PC-9 (cell line): ENCODE measurements at regions not wholly inside any gene's neighbourhood (a gene's known extent, or its start where the extent isn't known, plus 50 kb on each side); places are given as distances from the start of the nearest gene placed in this dataset.

Experiments used
- BruUV-seq: library from RNA; stranded (reverse); fragments of 400-500 nt; replicated peaks from 2 replicates; lab custom pipeline; 2021; lab: Mats Ljungman, UMichigan
- CTCF ChIA-PET: fragments of 300-600 bp; sonication (Branson Sonifier 250); formaldehyde crosslinking; loops from one replicate; lab custom pipeline; 2022; ENCODE audit warnings: antibody characterized with exemption; lab: Charles Lee
- POLR2A ChIA-PET: fragments of 300-600 bp; sonication (Branson Sonifier 250); formaldehyde crosslinking; loops from one replicate; lab custom pipeline; 2022; ENCODE audit warnings: antibody characterized with exemption; ENCODE audit not compliant: unreplicated experiment; lab: Charles Lee
- DNase-seq, 2 experiments: peaks; one replicate each; pipeline versions ENCODE4 v3.0.0 to v3.0.0-alpha.2; 2015 to 2022; ENCODE audit warnings: mixed read lengths in 1 of 2
- H2AFZ ChIP-seq: fragments of 200-600 bp; sonication (generic); 2 replicates; pipeline ENCODE4 v1.8.1; 2017; ENCODE audit warnings: antibody characterized with exemption
- H3F3A ChIP-seq: fragments of 200-600 bp; sonication (generic); 2 replicates; pipeline ENCODE4 v1.8.1; 2017; ENCODE audit warnings: antibody characterized with exemption, mild to moderate bottlenecking, low read depth; ENCODE audit not compliant: insufficient read depth
- H3K27ac ChIP-seq: fragments of 200-600 bp; sonication (generic); 2 replicates; pipeline ENCODE4 v1.6.1; 2016; ENCODE audit warnings: mixed run types
- H3K27me3 ChIP-seq: fragments of 200-600 bp; sonication (generic); 2 replicates; pipeline ENCODE4 v1.6.1; 2016; ENCODE audit warnings: low read depth, mixed run types; ENCODE audit not compliant: insufficient read depth
- H3K36me3 ChIP-seq: fragments of 200-600 bp; sonication (generic); 2 replicates; pipeline ENCODE4 v1.6.1; 2016; ENCODE audit warnings: low read depth, mixed run types
- H3K4me1 ChIP-seq: fragments of 200-600 bp; sonication (generic); replicated peaks from 2 replicates; pipeline ENCODE4 v1.6.1; 2016; ENCODE audit warnings: mixed run types; ENCODE audit not compliant: insufficient read depth
- H3K4me2 ChIP-seq: fragments of 200-600 bp; sonication (generic); 2 replicates; pipeline ENCODE4 v1.6.1; 2017; ENCODE audit warnings: mixed run types
- H3K4me3 ChIP-seq: fragments of 200-600 bp; sonication (generic); 2 replicates; pipeline ENCODE4 v1.6.1; 2016; ENCODE audit warnings: mixed run types
- H3K79me2 ChIP-seq: fragments of 200-600 bp; sonication (generic); 2 replicates; pipeline ENCODE4 v1.6.1; 2017; ENCODE audit warnings: low read depth, mixed run types
- H3K9me2 ChIP-seq: fragments of 200-600 bp; sonication (generic); 2 replicates; pipeline ENCODE4 v1.8.1; 2017; ENCODE audit warnings: mild to moderate bottlenecking; ENCODE audit not compliant: insufficient read depth
- H3K9me3 ChIP-seq: fragments of 200-600 bp; sonication (generic); 2 replicates; pipeline ENCODE4 v1.8.1; 2016; ENCODE audit warnings: low read depth; ENCODE audit not compliant: insufficient read depth
- H4K20me1 ChIP-seq: fragments of 200-600 bp; sonication (generic); 2 replicates; pipeline ENCODE4 v1.8.1; 2017; ENCODE audit not compliant: insufficient read depth
- CTCF ChIP-seq: fragments of 200-600 bp; sonication (generic); conservative IDR thresholded peaks from 2 replicates; pipeline ENCODE4 v1.6.1; 2017; ENCODE audit warnings: mixed run types, antibody characterized with exemption, mild to moderate bottlenecking, moderate library complexity
- EZH2 ChIP-seq: fragments of 200-600 bp; sonication (generic); IDR thresholded peaks from 2 replicates; pipeline ENCODE4 v1.8.0; 2017; ENCODE audit warnings: antibody characterized with exemption, low read depth
- intact Hi-C: fragments of 100-400 bp; cut with micrococcal nuclease; formaldehyde crosslinking; loops from one replicate; pipeline ENCODE4 v1.10.0; 2022; ENCODE audit not compliant: unreplicated experiment

- Histone ChIP-seq H4K20me1 (no peaks in the 10 kb centered on the region), H3K27ac (no peak overlapping the region), H3K9me3 (no peaks in the 10 kb centered on the region), H3K4me2 (peak overlapping the region; percentile 5; the same call in 1 of the 2 replicates), H3F3A (no peaks in the 10 kb centered on the region), H2AFZ (no peak overlapping the region), H3K9me2 (no peaks in the 10 kb centered on the region), H3K4me1 (peaks cover 25% of the 10 kb centered on the region), H3K79me2 (no peaks in the 10 kb centered on the region), H3K4me3 (no peak overlapping the region), H3K27me3 (no peaks in the 10 kb centered on the region), H3K36me3 (no peaks in the 10 kb centered on the region)
- peak; percentile 12 to 61 for DNase-seq
- CTCF ChIA-PET = no interaction called here
- intact Hi-C loops = no loop called here
- POLR2A ChIA-PET = no interaction called here
- no TSS peak for BruUV-seq
- TF ChIP-seq CTCF (no peak), EZH2 (no peak)
Measured at GRCh38 chr12:66775871-66776270, 97.0 kb upstream of the GRIP1 start.

GRCh38 chr12:66776974-66777373 lies 98.1 kb upstream of the GRIP1 start:
- H4K20me1 ChIP-seq = no peaks in the 10 kb centered on the region
- H3K4me1 ChIP-seq = peaks cover 25% of the 10 kb centered on the region
- H3K4me3 ChIP-seq = no peak overlapping the region
- CTCF ChIA-PET = no interaction called here
- H3K9me3 ChIP-seq = no peaks in the 10 kb centered on the region
- POLR2A ChIA-PET = no interaction called here
- no peak for TF ChIP-seq EZH2
- TF ChIP-seq CTCF = no peak
- H3K27me3 ChIP-seq = no peaks in the 10 kb centered on the region
- no peak for DNase-seq
- H3K9me2 ChIP-seq = no peaks in the 10 kb centered on the region
- no peaks in the 10 kb centered on the region for H3K79me2 ChIP-seq
- H3F3A ChIP-seq = no peaks in the 10 kb centered on the region
- no peak overlapping the region for H3K27ac ChIP-seq
- H3K36me3 ChIP-seq = no peaks in the 10 kb centered on the region
- no TSS peak for BruUV-seq
- H3K4me2 ChIP-seq = no peak overlapping the region
- intact Hi-C loops = no loop called here
- no peak overlapping the region for H2AFZ ChIP-seq

GRCh38 chr12:66779466-66779865 lies 100.6 kb upstream of the GRIP1 start:
- Histone ChIP-seq H3K9me3 (no peaks in the 10 kb centered on the region), H2AFZ (no peak overlapping the region), H3K9me2 (no peaks in the 10 kb centered on the region), H3K4me1 (peaks cover 25% of the 10 kb centered on the region), H3K36me3 (no peaks in the 10 kb centered on the region), H3K79me2 (no peaks in the 10 kb centered on the region), H3K4me2 (0 out of 2 replicates have a peak overlapping the region, but pooled peaks have one; percentile 32), H3K4me3 (no peak overlapping the region), H4K20me1 (no peaks in the 10 kb centered on the region), H3K27me3 (no peaks in the 10 kb centered on the region), H3K27ac (no peak overlapping the region), H3F3A (no peaks in the 10 kb centered on the region)
- intact Hi-C loops = no loop called here
- ChIA-PET POLR2A (interaction anchor here (0.5 kb wide), 1 partner anchor 1831 kb away, joined by 5 read pairs; the partner anchor contains the start of gene RAP1B), CTCF (no interaction called here)
- no TSS peak for BruUV-seq
- TF ChIP-seq CTCF (no peak), EZH2 (no peak)
- peak in 1 of 2 experiments; percentile 70 for DNase-seq
